HG03469 (cell line): ENCODE measurements at regions not wholly inside any gene's neighbourhood (a gene's known extent, or its start where the extent isn't known, plus 50 kb on each side); places are given as distances from the start of the nearest gene placed in this dataset.
"Not testable (repeated sequence)": the region's sequence is repeated elsewhere in the genome, so short reads cannot be mapped to it uniquely, and the experiment has no call there.

Source experiments
- ATAC-seq: cut with Tn5 transposase; IDR thresholded peaks from one replicate; pipeline ENCODE4 v1.9.1; 2021; ENCODE audit warnings: mild to moderate bottlenecking, moderate library complexity, moderate number of reproducible peaks; ENCODE audit not compliant: unreplicated experiment

DNA sequence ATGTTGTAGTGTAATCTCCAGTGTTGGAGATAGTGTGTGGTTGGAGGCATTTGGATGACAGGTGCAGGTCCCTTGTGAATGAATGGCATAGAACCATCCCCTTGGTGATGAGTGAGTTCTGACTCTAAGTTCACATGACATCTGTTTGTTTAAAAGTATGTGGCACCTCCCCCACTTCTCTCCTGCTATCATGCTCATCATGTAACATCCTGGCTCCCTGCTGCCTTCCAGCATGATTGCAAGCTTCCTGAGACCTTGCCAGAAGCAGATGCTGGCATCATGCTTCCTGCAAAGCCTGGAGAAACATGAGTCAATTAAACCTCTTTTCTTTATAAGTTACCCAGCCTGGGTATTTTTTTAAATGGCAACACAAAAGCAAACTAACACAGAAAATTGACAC lies 499.0 kb upstream of the SEMA3D start:
- ATAC-seq, result no peak

DNA sequence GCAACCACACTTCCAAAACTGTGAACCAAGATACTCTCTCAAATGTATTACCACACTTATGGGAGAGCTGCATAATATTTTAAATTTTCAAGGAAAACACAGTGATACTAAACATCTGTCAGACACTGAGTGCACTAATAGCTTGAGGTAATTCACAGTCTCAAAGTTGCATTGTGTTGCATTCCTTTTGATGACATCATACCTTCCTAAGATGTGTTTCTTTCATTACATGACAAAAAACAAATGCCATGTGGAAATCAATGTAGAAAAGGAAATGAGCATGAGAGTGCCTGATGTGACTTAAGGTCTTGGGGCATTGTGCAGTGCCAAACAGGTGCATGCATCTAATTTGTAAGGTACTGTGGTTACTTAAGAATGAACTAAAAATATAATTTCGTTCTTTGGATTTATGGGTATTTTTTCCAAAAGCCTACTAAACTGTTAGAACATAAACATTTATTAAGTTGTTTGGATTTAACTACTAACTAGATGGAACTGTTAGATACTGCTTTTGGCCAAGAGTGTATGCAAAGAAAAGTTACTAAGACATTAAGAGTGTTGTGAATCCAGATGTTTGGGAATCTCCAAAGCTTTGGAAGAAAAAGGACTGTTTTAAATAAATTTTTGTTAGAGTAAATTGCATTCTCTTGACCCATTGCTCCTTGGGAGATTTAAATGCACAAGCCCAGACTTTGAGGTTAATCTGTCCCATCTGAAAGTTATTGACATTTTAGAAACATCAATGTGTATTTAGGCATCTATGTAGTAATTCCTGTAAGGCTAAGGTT lies 496.2 kb upstream of the SEMA3D start:
- ATAC-seq, result no peak

DNA sequence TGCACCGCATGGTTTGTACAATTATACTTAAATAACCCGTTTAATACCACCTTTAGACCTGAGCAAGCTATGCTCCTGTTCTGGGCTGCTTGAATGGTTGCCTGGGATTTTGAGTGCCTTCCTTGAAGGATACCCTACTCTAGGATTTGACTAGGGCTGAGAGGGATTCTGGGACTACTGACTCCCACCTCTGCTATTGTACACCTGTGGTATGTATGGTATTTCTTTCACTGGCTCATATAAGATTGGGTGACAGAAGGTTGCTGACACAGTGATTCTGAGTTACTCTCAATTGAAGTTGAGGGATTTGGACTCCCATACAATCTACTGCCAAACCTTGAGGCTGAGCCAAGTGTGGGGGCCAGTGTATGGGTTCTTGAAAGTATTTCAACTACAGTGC lies 494.4 kb upstream of the SEMA3D start:
- no peak for ATAC-seq

DNA sequence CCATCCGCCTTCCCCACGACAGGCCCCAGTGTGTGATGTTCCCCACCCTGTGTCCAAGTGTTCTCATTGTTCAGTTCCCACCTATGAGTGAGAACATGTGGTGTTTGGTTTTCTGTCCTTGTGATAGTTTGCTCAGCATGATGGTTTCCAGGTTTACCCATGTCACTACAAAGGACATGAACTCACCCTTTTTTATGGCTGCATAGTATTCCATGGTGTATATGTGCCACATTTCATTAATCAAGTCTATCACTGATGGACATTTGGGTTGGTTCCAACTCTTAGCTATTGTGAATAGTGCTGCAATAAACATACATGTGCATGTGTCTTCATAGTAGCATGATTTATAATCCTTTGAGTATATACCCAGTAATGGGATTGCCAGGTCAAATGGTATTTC lies 488.2 kb upstream of the SEMA3D start:
- not testable (repeated sequence) for ATAC-seq

DNA sequence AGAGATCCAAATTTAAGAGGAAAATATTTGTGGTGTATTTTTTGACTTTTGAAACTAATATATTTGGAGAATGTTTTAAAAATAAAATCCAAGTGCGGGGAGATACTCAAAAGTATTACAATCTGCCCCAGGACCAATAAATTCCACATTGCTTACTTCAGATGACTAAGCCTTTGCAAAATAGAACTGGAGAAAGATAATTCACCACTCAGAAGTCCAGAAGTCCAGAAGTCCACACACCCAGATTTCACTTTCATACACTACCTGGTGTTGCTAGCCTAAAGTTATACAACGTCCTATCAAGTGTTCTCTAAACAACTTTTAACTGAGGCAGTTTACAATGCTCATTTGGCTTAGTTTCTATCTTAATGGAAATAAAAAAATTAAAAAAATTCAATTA lies 487.0 kb upstream of the SEMA3D start:
- ATAC-seq, result no peak

DNA sequence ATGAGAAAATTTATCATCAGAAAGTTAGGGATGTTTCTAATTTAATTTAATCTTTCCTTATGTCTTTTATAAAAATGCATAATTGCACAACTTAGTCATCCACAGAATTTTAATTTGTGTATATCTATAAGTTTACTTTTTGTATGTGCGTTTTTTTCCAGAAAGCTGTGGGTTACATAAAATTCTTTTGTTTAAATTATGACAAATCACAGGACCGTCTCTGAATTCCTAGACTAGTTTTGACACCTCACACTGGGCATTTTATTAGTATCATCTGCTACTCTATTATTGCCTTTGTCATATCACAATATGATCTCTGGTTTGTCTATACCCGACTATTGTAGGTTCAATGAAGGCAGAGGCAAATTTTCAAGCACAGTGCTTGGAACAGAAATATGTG lies 482.4 kb upstream of the SEMA3D start:
- no peak for ATAC-seq

DNA sequence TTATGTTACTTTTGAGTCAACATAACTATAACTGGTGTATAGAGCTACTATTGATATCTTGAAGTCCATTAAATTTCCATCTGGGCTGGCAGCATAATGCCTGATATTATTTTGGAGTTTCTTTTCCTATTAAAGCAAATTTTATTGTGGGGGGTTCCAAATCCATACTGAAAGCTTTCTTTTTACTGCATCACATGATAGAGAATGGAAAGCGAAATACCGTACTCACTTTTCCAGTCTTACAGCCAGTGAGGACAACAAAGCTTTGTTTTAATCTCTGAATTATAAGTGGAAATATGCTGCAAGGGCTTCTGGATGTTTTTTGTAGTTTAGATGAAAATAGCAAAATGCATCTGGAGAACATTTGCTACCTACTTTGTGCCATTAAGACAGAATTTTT lies 477.5 kb upstream of the SEMA3D start:
- ATAC-seq, result no peak

DNA sequence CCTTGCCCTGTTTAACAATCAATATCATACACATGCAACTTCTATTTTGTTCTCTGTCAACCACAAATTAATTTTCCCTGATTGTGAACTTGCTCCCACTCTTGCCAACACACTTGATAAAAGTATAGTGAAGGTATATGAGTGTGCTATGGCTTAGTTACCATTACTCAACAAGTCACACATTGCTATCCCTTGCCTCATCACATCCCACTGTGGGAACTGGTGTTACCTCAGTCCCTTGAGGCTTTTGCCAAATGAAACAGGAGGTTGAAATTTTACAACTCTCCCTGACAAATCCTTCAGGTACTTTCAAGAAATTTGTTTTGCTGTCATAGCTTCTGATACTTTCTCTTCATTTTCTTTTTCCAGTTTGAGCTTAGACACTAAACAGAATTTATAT lies 472.5 kb upstream of the SEMA3D start:
- ATAC-seq, result no peak

DNA sequence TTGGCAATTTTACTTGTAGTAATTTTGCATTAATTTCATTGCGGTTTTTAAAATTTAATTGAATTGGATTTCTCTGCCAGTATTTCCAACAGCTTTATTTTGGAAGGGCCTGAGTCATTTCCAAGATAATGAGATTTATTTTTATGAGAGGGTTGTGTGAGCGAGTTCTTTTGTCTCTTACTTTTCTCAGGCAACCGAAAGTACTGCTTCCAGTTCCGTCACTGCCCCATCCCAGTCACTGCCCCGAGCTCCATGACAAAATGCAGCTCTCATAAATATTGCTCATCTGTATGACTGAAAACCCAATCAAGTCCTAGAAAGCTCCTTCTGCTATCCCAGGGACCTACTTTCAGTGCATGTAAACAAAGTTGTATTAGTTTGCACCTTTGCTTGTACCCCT lies 468.4 kb upstream of the SEMA3D start:
- no peak for ATAC-seq

DNA sequence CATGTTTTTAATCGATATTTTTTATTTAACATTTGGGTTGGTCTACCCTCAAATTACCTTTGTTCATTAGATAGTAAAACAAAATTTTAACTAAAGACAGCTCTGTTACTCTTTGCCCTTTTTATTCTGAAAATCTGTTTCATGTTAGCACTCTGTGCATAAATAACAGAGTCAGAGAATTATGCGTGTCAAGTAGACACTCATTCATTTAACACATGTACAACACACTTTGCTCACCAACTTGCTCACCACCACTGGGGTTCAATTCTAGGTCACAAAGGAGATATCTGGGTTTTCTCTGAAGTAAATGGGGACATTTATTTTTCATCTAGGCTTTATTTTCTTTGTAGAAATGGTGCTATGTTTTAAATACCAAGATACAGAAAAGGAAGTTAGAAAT lies 457.4 kb upstream of the SEMA3D start:
- no peak for ATAC-seq

DNA sequence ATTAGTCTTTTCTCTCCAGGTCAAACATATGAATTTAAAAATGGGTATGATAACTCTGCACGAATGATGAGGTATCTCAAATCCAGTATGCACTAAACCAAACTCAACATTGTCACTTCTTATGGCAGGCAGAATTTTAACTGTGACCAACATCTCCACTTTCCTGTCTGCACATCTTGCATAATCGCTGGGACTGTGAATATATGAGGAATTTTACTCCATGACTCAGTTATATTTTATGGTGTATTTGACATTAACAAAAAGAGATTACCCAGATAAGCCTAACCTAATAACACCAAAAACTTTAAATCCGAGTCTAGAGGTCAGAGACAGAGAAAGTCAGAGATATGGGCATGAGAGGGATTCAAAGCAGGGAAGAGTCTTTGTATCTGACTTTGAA lies 454.5 kb upstream of the SEMA3D start:
- no peak for ATAC-seq

DNA sequence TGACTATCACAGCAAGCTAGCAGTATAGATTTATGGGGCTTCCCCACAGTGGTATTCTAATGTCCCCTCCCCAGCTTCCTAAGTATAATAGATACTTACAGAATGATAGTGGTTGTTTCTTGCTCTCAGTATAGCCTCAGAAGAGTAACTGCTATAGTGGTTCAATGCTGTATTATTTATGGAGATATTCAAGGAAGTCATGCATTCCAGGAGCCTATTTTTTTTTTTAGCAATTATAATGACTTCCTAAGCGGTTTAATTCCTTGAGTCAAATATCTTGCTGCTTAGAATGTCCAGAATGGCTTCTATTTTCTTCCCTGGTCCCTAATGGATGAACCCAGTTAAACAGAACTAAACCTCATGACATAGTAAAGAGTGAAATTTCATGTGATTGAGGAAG lies 451.5 kb upstream of the SEMA3D start:
- no peak for ATAC-seq

DNA sequence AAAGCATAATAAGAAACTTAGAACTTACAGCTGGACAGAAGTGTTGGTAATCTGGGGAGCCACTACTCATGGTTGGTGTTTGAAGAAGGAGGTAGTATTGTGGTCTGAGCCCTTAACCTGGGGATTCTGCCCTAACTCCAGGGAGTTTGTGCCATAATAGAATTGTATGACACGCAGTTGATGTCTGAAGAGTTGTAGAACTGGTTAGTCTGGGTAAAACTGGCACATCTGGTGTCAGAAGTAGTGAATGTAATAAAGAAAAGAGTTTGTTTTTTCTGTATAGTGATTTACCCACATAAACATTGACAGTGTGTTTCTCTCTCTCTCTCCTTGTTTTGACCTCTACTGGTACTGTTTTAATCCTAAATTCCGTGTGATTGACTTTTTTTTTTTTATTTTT lies 448.1 kb upstream of the SEMA3D start:
- no peak for ATAC-seq

DNA sequence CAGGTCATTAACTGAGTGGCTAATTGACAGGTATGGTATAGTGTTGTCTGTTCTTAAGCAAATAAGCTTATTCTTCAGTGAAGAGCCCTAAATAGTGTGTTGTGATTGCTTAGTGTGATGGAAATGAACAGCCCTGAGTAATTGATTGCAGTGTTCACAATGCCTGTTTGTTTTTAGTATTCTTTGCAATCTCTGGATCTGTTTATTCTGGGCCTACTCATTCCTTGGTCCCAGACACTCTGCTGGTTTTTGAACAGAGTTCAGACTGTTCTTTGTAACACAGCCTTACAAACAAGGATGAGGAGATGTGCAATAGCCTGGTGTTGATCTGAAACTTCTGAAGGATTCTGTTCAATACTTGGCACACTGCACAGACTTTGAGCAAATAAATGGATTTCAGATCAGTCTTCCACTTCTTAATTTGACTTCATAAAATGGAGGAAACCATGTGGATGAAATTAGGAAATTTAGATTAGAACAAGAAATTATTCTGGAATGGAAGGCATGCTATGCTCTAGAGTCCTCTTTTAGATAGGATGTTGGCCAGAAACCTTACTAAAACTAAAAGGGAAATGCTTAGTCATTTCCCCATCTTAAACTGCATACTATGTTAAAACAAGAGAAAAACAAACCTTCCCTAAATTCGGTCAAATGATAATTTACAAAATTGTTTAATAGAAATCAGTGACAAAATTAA lies 444.2 kb upstream of the SEMA3D start:
- ATAC-seq, result no peak

DNA sequence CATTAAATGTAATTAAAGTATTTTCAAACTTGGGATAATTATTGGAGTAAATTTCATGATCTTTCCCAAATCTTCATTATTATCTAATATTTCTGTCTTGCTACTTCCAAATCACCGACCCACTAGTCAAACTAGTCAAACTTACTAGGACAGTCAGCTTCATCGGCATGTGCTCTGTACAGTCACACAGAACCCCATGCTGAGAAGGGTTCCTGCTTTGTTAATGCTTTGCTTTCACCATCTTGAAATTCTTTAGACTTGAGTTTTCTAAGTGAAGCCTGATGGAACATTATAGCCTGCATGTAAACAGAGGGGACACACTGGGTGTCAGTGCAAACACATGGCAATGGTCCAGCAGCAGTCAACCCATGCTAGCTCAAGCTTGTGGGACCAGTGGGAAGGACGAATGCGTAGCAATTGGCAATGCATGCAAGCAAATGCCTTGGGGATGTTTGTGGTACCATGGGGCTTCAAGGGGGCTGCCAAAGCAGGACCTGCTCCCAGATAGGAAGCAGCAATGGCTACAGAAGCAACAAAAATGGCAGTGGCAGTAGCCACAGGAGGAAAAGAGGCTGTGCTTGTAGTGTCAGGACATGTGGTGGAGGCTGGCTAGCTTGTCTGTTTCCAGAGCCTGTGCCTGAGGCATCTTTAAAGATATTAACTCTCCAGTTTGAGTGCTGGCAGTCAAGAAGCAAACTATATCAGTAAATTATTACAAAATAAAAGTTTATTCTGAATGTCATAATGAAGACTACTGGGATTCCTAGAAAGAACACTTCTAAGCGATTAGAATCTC lies 441.1 kb upstream of the SEMA3D start:
- no peak for ATAC-seq

DNA sequence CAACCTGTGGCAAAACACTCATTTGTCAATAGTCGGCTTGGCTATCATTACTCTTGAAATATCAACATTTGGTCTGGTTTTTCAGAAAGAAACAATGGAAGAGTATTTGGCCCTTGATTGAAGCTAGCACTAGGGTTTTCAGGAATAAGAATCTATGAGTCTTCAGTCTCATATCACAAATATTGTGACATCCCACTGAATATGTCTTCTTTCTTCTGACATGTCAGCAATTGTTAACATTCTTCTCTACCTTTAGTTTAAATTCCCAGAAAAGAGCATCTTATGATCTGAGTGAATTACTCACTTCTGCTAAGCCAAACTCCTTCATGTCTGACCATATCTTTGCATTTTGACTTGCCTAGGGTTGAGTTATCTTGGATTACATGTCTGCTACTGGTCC lies 435.2 kb upstream of the SEMA3D start:
- no peak for ATAC-seq

DNA sequence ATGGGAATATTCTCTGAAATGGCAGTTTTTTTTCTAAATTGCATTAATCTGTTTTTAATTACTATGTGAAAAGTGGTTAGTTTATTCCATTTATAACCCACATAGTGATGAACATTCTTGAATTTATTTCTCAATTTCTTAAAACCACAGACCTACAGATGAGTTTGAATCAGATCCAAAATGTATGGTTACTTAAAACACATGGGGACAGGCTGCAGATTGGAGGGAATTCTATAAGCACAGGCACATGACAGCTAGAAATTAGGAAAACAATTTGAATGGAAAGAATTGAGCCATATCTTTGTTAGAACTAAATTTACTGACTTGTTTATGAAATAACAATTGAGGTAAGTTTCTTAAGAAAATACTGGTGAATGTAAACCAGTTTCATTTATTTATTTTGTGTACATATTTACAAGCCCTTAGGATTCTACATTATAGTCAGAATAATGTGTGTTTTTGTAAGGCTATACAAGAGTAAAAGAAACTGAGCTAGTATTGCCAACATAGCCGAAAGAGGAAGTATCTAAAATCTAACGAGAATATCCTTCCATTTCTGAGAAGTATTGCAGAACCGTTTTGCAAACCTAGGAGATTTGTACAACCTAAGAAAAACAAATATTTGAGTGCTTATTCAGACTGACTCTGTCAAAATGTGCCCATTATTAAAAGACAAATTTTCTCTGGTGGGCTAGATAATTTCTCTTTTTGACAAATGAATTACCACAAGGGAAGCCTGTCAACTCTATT lies 434.3 kb upstream of the SEMA3D start:
- no peak for ATAC-seq

DNA sequence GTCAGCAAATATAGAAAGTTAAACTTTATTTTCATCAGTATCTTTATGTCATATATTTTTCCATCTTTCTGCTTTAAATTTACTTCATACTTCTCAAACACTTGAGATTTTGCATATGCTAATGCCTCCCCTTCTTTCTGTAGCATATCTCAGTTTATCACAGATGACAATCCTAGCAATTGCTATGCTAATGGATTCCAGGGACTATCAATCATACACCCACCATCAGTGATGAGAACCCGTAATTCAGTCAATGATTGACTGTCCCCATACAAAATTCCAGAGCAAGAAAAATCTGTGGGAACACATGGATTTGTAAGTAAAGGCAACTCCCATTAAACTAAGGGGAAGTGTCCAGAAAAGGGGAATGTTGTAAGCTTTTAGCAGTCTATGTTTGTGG lies 432.4 kb upstream of the SEMA3D start:
- no peak for ATAC-seq

DNA sequence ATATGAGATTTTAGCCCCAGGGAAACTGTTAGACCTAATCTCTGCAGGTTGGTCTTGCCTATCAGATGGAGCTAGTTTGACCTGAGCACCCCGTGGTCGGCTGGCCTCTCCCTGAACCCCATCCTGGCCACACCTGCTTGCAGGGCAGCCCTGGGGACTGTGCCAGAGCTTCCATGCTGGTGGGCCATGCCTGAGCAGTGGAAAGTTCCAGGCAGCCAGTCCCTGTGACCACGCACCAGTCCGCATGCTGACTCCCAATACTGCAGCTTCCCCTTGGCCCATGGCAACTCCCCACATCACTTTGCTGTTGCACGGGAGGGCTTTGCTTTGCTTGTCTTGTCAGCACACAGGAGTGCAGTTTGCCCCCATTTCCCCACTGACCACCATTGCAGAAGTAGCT lies 427.8 kb upstream of the SEMA3D start:
- ATAC-seq, result no peak

DNA sequence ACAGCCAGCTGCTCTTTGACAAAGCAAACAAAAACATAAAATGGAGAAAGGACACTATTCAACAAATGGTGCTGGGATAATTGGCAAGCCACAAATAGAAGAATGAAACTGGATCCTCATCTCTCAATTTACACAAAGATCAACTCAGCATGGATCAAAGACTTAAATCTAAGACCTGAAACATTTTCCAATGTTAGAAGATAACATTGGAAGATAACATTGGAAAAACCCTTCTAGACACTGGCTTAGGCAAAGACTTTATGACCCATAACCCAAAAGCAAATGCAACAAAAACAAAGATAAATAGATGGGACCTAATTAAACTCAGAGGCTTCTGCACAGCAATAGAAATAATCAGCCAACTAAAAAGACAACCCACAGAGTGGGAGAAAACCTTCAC lies 425.7 kb upstream of the SEMA3D start:
- no peak for ATAC-seq

DNA sequence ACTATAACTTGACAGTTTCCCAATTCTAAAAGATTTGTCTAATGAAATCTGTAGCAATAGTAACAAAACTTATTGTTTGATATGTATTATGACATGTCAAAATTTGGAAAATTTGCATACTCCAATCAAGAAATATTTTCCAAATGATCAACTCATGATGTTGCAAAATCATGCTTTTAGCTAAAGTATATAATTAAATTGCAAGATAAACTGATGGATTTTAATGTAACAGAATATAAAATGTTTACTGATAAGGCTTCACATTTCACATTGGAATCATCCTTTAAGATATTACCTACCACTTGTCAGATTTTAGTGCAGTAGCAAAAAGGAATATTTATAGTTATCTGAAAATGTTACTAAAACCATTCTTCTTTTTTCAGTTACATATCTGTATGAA lies 421.9 kb upstream of the SEMA3D start:
- no peak for ATAC-seq
